SK-N-SH treated with all-trans-retinoic acid at 6 μM for 48 hours (cell line): ENCODE measurements at regions not wholly inside any gene's neighbourhood (a gene's known extent, or its start where the extent isn't known, plus 50 kb on each side); places are given as distances from the start of the nearest gene placed in this dataset.

Experiments used
- ARNTL ChIP-seq: fragments of 450-650 bp; formaldehyde crosslinking; IDR thresholded peaks from 2 replicates; pipeline ENCODE4 v1.5.0; 2020; ENCODE audit warnings: low read depth, mild to moderate bottlenecking, moderate library complexity, borderline replicate concordance
- BACH2 ChIP-seq: fragments of 250-450 bp; sonication (Bioruptor Pico); IDR thresholded peaks from 2 replicates; pipeline ENCODE4 v1.9.0; 2021; ENCODE audit warnings: mild to moderate bottlenecking, borderline replicate concordance
- ESRRG ChIP-seq: fragments of 250-450 bp; sonication (Bioruptor Pico); IDR thresholded peaks from 2 replicates; pipeline ENCODE4 v1.6.1; 2021; ENCODE audit warnings: mild to moderate bottlenecking
- ISL1 ChIP-seq: fragments of 250-450 bp; sonication (Bioruptor Pico); IDR thresholded peaks from 2 replicates; pipeline ENCODE4 v2.1.2; 2022; ENCODE audit warnings: mild to moderate bottlenecking, moderate library complexity
- OSR1 ChIP-seq: fragments of 250-450 bp; sonication (Bioruptor Pico); IDR thresholded peaks from 2 replicates; pipeline ENCODE4 v1.8.0; 2022; ENCODE audit warnings: moderate library complexity, mild to moderate bottlenecking, inconsistent platforms
- RARB ChIP-seq: fragments of 250-450 bp; sonication (Bioruptor Pico); IDR thresholded peaks from 2 replicates; pipeline ENCODE4 v1.8.0; 2021; ENCODE audit warnings: mild to moderate bottlenecking, moderate library complexity
- TCF4 ChIP-seq: fragments of 250-450 bp; sonication (Bioruptor Pico); IDR thresholded peaks from 2 replicates; pipeline ENCODE4 v1.8.0; 2021; ENCODE audit warnings: mild to moderate bottlenecking, moderate library complexity, borderline replicate concordance
- TOX ChIP-seq: fragments of 250-450 bp; sonication (Bioruptor Pico); IDR thresholded peaks from 2 replicates; pipeline ENCODE4 v1.8.0; 2021; ENCODE audit warnings: mild to moderate bottlenecking, moderate library complexity, borderline replicate concordance
- ZFP3 ChIP-seq: fragments of 250-450 bp; sonication (Bioruptor Pico); IDR thresholded peaks from 2 replicates; pipeline ENCODE4 v1.5.0; 2020; ENCODE audit warnings: mild to moderate bottlenecking, moderate library complexity
- ZFP30 ChIP-seq: fragments of 450-650 bp; formaldehyde crosslinking; IDR thresholded peaks from 2 replicates; pipeline ENCODE4 v1.5.0; 2022; ENCODE audit warnings: mild to moderate bottlenecking, moderate library complexity
- ZNF8 ChIP-seq: fragments of 450-650 bp; formaldehyde crosslinking; IDR thresholded peaks from 2 replicates; pipeline ENCODE4 v1.5.0; 2020; ENCODE audit warnings: mild to moderate bottlenecking, moderate library complexity
- TF ChIP-seq, protein P1 (sequence below): fragments of 250-450 bp; sonication (Bioruptor Pico); IDR thresholded peaks from 2 replicates; pipeline ENCODE4 v1.5.1; 2020; ENCODE audit warnings: low read depth, mild to moderate bottlenecking, moderate library complexity
- TF ChIP-seq, protein P2 (sequence below): fragments of 250-450 bp; sonication (Bioruptor Pico); IDR thresholded peaks from 2 replicates; pipeline ENCODE4 v1.8.0; 2020; ENCODE audit warnings: mild to moderate bottlenecking, moderate library complexity, borderline replicate concordance
- TF ChIP-seq, protein P3 (sequence below): fragments of 250-450 bp; sonication (Bioruptor Pico); IDR thresholded peaks from 2 replicates; pipeline ENCODE4 v1.8.0; 2021; ENCODE audit warnings: low read depth, mild to moderate bottlenecking, moderate library complexity, borderline replicate concordance

DNA sequence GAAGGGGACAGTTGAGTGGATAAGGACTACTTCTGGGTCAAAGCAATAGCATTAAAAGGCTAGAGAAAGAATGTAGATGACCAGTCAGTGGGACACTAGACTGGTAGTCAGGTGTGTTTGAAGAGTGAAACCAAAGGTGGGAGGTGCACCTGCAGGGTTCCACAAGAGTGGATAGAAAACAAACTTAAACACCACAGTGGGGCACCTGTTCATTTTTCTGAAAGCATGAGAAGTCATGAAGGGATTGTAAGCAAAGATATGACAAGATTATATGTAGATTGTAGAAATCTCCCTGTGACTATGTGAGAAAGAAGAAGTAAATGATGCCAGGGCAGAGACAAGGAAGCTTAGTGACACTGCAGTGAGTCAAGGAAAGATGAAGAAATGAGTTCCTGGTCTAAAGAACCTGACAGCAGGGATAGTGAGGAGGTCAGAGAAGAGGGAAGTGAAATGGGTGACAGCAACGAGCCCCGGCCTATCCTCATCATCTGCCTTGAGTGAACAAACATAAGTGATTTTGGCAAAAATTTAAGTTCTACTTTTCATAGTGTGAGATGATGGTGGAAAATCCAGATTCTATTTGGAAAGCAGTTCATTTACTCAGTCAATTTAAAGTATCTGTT is 296.9 kb downstream of the TLE4 start:
- TF ChIP-seq TCF4 (CRISPR knock-in tag) (no peak), ESRRG (no peak), ZNF8 (CRISPR knock-in tag) (no peak), RARB (CRISPR knock-in tag) (no peak), TOX (CRISPR knock-in tag) (no peak), ZFP3 (no peak), ZFP30 (CRISPR knock-in tag) (no peak), ISL1 (CRISPR knock-in tag) (no peak), OSR1 (CRISPR knock-in tag) (no peak), ARNTL (no peak), BACH2 (CRISPR knock-in tag) (no peak)
- TF ChIP-seq, protein P1, sequence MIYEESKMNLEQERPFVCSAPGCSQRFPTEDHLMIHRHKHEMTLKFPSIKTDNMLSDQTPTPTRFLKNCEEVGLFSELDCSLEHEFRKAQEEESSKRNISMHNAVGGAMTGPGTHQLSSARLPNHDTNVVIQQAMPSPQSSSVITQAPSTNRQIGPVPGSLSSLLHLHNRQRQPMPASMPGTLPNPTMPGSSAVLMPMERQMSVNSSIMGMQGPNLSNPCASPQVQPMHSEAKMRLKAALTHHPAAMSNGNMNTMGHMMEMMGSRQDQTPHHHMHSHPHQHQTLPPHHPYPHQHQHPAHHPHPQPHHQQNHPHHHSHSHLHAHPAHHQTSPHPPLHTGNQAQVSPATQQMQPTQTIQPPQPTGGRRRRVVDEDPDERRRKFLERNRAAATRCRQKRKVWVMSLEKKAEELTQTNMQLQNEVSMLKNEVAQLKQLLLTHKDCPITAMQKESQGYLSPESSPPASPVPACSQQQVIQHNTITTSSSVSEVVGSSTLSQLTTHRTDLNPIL (CRISPR knock-in tag): no peak
- TF ChIP-seq, protein P2, sequence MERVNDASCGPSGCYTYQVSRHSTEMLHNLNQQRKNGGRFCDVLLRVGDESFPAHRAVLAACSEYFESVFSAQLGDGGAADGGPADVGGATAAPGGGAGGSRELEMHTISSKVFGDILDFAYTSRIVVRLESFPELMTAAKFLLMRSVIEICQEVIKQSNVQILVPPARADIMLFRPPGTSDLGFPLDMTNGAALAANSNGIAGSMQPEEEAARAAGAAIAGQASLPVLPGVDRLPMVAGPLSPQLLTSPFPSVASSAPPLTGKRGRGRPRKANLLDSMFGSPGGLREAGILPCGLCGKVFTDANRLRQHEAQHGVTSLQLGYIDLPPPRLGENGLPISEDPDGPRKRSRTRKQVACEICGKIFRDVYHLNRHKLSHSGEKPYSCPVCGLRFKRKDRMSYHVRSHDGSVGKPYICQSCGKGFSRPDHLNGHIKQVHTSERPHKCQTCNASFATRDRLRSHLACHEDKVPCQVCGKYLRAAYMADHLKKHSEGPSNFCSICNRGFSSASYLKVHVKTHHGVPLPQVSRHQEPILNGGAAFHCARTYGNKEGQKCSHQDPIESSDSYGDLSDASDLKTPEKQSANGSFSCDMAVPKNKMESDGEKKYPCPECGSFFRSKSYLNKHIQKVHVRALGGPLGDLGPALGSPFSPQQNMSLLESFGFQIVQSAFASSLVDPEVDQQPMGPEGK (CRISPR knock-in tag): no peak
- TF ChIP-seq, protein P3, sequence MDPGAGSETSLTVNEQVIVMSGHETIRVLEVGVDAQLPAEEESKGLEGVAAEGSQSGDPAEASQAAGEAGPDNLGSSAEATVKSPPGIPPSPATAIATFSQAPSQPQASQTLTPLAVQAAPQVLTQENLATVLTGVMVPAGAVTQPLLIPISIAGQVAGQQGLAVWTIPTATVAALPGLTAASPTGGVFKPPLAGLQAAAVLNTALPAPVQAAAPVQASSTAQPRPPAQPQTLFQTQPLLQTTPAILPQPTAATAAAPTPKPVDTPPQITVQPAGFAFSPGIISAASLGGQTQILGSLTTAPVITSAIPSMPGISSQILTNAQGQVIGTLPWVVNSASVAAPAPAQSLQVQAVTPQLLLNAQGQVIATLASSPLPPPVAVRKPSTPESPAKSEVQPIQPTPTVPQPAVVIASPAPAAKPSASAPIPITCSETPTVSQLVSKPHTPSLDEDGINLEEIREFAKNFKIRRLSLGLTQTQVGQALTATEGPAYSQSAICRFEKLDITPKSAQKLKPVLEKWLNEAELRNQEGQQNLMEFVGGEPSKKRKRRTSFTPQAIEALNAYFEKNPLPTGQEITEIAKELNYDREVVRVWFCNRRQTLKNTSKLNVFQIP (CRISPR knock-in tag): no peak
